GM23248 (cell line): ENCODE measurements at regions not wholly inside any gene's neighbourhood (a gene's known extent, or its start where the extent isn't known, plus 50 kb on each side); places are given as distances from the start of the nearest gene placed in this dataset.

Experiments
- DNase-seq: peaks from one replicate; pipeline ENCODE4 v3.0.0-alpha.2; 2015
- H2AFZ ChIP-seq: fragments of 200-600 bp; sonication (generic); 2 replicates; pipeline ENCODE4 v1.6.1; 2016; ENCODE audit warnings: antibody characterized with exemption
- H3F3A ChIP-seq: fragments of 200-600 bp; sonication (generic); 2 replicates; pipeline ENCODE4 v1.6.1; 2016; ENCODE audit warnings: mild to moderate bottlenecking, antibody characterized with exemption, mixed run types; ENCODE audit not compliant: insufficient read depth
- H3K27ac ChIP-seq: fragments of 200-600 bp; sonication (generic); 2 replicates; pipeline ENCODE4 v1.5.1; 2016; ENCODE audit warnings: mild to moderate bottlenecking
- H3K27me3 ChIP-seq: fragments of 200-600 bp; sonication (generic); replicated peaks from 2 replicates; pipeline ENCODE4 v1.6.1; 2016; ENCODE audit warnings: mild to moderate bottlenecking; ENCODE audit not compliant: insufficient read depth
- H3K36me3 ChIP-seq: fragments of 200-600 bp; sonication (generic); 2 replicates; pipeline ENCODE4 v1.6.1; 2016; ENCODE audit warnings: low read depth, mild to moderate bottlenecking
- H3K4me1 ChIP-seq: fragments of 200-600 bp; sonication (generic); 2 replicates; pipeline ENCODE4 v1.6.1; 2016; ENCODE audit warnings: mild to moderate bottlenecking; ENCODE audit not compliant: insufficient read depth
- H3K4me2 ChIP-seq: fragments of 200-600 bp; sonication (generic); one replicate; pipeline ENCODE4 v1.6.1; 2016; ENCODE audit warnings: mild to moderate bottlenecking; ENCODE audit not compliant: unreplicated experiment
- H3K4me3 ChIP-seq: fragments of 200-600 bp; sonication (generic); 2 replicates; pipeline ENCODE4 v1.5.1; 2016; ENCODE audit warnings: mild to moderate bottlenecking
- H3K79me2 ChIP-seq: fragments of 200-600 bp; sonication (generic); 2 replicates; pipeline ENCODE4 v1.6.1; 2016; ENCODE audit warnings: mild to moderate bottlenecking; ENCODE audit not compliant: insufficient read depth
- H3K9ac ChIP-seq: fragments of 200-600 bp; sonication (generic); 2 replicates; pipeline ENCODE4 v1.6.1; 2016; ENCODE audit warnings: mild to moderate bottlenecking
- H3K9me2 ChIP-seq: fragments of 200-600 bp; sonication (generic); 2 replicates; pipeline ENCODE4 v1.6.1; 2016; ENCODE audit warnings: mixed run types, mild to moderate bottlenecking, moderate library complexity; ENCODE audit not compliant: insufficient read depth
- H3K9me3 ChIP-seq: fragments of 200-600 bp; sonication (generic); one replicate; pipeline ENCODE4 v1.6.1; 2017; ENCODE audit warnings: low read depth
- H4K20me1 ChIP-seq: fragments of 200-600 bp; sonication (generic); 2 replicates; pipeline ENCODE4 v1.6.0; 2016; ENCODE audit not compliant: insufficient read depth
- EZH2 ChIP-seq: fragments of 200-600 bp; sonication (generic); IDR thresholded peaks from 2 replicates; pipeline ENCODE4 v1.6.1; 2018; ENCODE audit warnings: antibody characterized with exemption, mild to moderate bottlenecking; ENCODE audit not compliant: insufficient read depth, poor library complexity, severe bottlenecking
- EZH2phosphoT487 ChIP-seq: fragments of 200-600 bp; sonication (generic); IDR thresholded peaks from 2 replicates; pipeline ENCODE4 v1.6.1; 2018; ENCODE audit warnings: antibody characterized with exemption, moderate library complexity, mild to moderate bottlenecking, low read depth; ENCODE audit not compliant: insufficient read depth
- WGBS, 2 experiments: methylation state at CpG; one replicate each; pipeline ENCODE4 v1.1.6; 2015 to 2017; ENCODE audit warnings: low lambda C conversion rate in 2 of 2, low coverage in 1 of 2; ENCODE audit errors: missing lambda C conversion rate in 2 of 2; 5-methylcytosine and 5-hydroxymethylcytosine counted together
- in situ Hi-C: fragments of 300-500 bp; cut with MboI; formaldehyde crosslinking; loops from 2 replicates; pipeline ENCODE4 v1.15.0; 2020

DNA sequence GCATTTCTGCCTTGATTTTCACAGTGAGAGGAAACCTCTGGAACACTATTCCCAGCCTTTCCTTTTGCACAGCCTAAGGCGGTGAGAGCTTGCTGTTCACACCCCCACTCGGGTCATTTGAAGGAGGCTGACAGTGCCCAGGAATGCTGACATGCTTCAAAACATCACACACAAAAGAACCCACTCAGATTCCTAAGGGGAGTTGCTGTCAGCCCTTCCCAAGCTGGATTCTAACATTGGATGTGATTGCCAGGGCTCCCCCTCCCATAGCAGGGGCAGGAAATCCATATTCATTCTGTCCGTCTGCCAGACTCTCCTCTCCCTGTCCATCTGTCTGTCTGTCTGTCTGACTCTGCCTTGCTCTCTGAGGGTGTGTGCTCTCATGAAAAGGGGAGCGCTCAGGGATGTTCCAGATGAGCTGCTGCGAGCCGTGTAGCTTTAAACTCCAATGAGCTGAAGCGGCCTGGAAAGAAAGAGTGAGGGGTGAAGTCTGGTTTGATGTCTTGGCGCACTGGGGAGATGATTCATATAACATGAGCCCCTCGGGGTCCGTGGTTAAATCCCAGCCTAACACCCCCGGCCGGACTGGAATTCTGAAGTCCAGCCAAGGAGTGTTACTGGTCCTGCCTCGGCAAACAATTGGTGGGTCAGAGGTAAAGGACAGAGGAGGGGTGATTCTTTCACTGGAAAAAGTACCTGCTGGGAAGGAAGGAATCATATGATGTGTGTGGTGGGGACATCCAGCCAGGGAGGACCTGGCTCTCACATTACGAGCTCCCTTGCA, 517.0 kb downstream of the CCDC171 start:
- H3K79me2 ChIP-seq: no peaks in the 10 kb centered on the region
- H4K20me1 ChIP-seq: no peaks in the 10 kb centered on the region
- H3K4me1 ChIP-seq: peaks cover 7% of the 10 kb centered on the region; the same call in 1 of the 2 replicates
- H3K27ac ChIP-seq: no peak overlapping the region
- no peaks in the 10 kb centered on the region for H3K9me3 ChIP-seq
- in situ Hi-C loops: no loop called here
- H2AFZ ChIP-seq: 0 out of 2 replicates have a peak overlapping the region, but pooled peaks have one; percentile 20
- no peaks in the 10 kb centered on the region for H3F3A ChIP-seq
- H3K36me3 ChIP-seq: no peaks in the 10 kb centered on the region
- H3K4me3 ChIP-seq: no peak overlapping the region
- 48 to 64% methylated on average over 14 of the region's 14 CpGs for WGBS, 2 experiments
- H3K9me2 ChIP-seq: no peaks in the 10 kb centered on the region
- no peak for TF ChIP-seq EZH2phosphoT487
- no peak for TF ChIP-seq EZH2
- H3K27me3 ChIP-seq: no peaks in the 10 kb centered on the region
- no peak overlapping the region for H3K9ac ChIP-seq
- DNase-seq: peak; percentile 33
- H3K4me2 ChIP-seq: peak overlapping the region; percentile 14

DNA sequence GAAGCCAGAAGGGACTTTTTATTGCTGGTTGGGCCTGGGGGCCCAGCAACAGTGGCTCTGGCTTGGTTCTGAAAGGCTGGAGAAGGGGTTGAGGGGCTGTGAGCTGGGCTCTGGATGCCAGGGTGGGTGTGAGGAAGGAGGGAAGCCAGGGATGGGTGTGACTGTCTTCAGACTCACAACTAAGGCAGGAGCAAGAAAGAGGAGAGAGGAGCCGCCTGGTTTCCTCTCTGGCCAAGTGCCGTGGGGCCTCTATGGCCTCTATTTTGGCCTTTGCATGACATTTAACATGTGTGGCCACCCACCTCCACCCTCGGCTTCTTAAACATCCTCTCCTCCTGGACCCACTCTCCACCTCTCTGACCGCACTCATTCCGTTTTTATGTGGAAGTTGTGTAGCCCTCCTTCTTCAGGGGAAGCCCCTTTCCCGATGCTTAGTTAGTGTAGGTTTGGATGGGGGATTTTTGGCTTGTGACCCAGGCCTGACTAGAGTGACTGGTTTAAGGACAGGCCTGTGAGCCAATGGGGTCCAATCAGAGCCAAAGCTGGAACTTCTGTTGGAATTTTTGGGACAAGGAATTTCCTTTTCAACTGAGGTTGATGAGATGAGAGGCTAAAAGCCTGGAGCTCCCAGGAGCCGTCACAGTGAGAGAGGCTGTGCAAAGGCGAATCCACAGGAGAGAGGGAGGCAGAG, 517.8 kb downstream of the CCDC171 start:
- no peak overlapping the region for H3K9ac ChIP-seq
- no peak overlapping the region for H3K27ac ChIP-seq

GRCh38 chr9:16071400-16071799, 518.6 kb downstream of the CCDC171 start:
- no peak for TF ChIP-seq EZH2
- TF ChIP-seq EZH2phosphoT487: no peak
- H3F3A ChIP-seq: peaks cover 4% of the 10 kb centered on the region; the same call in 1 of the 2 replicates
- H3K9me3 ChIP-seq: no peaks in the 10 kb centered on the region
- H3K36me3 ChIP-seq: no peaks in the 10 kb centered on the region
- H4K20me1 ChIP-seq: no peaks in the 10 kb centered on the region
- no peak overlapping the region for H3K9ac ChIP-seq
- H3K9me2 ChIP-seq: no peaks in the 10 kb centered on the region
- H3K27ac ChIP-seq: no peak overlapping the region
- no peaks in the 10 kb centered on the region for H3K79me2 ChIP-seq
- H3K4me2 ChIP-seq: no peak overlapping the region
- no peak overlapping the region for H2AFZ ChIP-seq
- in situ Hi-C loops: no loop called here
- H3K4me3 ChIP-seq: no peak overlapping the region
- WGBS, 2 experiments: 58 to 72% methylated on average over 4 of the region's 4 CpGs
- no peaks in the 10 kb centered on the region for H3K27me3 ChIP-seq
- DNase-seq: no peak
- peaks cover 15% of the 10 kb centered on the region; the same call in 1 of the 2 replicates for H3K4me1 ChIP-seq

More for the DNA sequence above, 517.8 kb downstream of the CCDC171 start:
- no peaks in the 10 kb centered on the region for H3K9me3 ChIP-seq
- H3K36me3 ChIP-seq: no peaks in the 10 kb centered on the region
- peaks cover 4% of the 10 kb centered on the region; the same call in 1 of the 2 replicates for H3F3A ChIP-seq
- no peaks in the 10 kb centered on the region for H3K9me2 ChIP-seq
- DNase-seq: no peak
- H2AFZ ChIP-seq: no peak overlapping the region
- peaks cover 14% of the 10 kb centered on the region; the same call in 1 of the 2 replicates for H3K4me1 ChIP-seq
- WGBS, 2 experiments: 74 to 75% methylated on average over 8 of the region's 8 CpGs
- TF ChIP-seq EZH2: no peak
- no peak overlapping the region for H3K4me3 ChIP-seq
- no peaks in the 10 kb centered on the region for H3K79me2 ChIP-seq
- no peak overlapping the region for H3K4me2 ChIP-seq
- H4K20me1 ChIP-seq: no peaks in the 10 kb centered on the region
- H3K27me3 ChIP-seq: no peaks in the 10 kb centered on the region
- in situ Hi-C loops: no loop called here

DNA sequence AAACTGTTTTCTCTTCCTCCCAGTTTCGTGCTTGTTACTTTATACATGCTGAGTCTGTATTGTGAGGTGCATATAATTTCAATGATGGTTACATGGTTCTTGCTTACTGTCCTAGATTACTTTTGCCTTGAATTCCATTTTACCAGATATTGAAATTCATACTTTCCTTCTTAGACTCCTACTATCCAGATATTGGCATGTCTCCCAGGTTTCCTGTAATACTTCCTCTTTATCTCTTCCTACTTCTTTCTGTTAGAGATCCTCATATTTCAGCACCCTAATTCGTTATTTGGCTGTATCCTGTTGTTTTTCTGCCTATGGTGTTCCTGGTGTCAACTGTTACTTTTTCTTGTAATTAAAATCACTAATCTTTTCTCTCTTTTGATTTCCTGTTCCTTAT, 522.1 kb downstream of the CCDC171 start:
- in situ Hi-C loops: no loop called here
- H3K36me3 ChIP-seq: no peaks in the 10 kb centered on the region
- H3K4me3 ChIP-seq: no peak overlapping the region
- H3K9me3 ChIP-seq: no peaks in the 10 kb centered on the region
- DNase-seq: peak; percentile 61
- no peak overlapping the region for H3K27ac ChIP-seq
- no peak overlapping the region; the same call in 1 of the 2 replicates for H2AFZ ChIP-seq
- no peaks in the 10 kb centered on the region for H3K79me2 ChIP-seq
- H3K4me2 ChIP-seq: no peak overlapping the region
- no peaks in the 10 kb centered on the region for H3K9me2 ChIP-seq
- peaks cover 4% of the 10 kb centered on the region; the same call in 1 of the 2 replicates for H3F3A ChIP-seq
- peaks cover 12% of the 10 kb centered on the region; the same call in 1 of the 2 replicates for H3K4me1 ChIP-seq
- no peak overlapping the region for H3K9ac ChIP-seq
- H3K27me3 ChIP-seq: no peaks in the 10 kb centered on the region
- WGBS, 2 experiments: 33 to 34% methylated on average over 2 of the region's 2 CpGs
- TF ChIP-seq EZH2 (no peak), EZH2phosphoT487 (no peak)
- H4K20me1 ChIP-seq: no peaks in the 10 kb centered on the region
